K562 (cell line): ENCODE measurements at regions not wholly inside any gene's neighbourhood (a gene's known extent, or its start where the extent isn't known, plus 50 kb on each side); places are given as distances from the start of the nearest gene placed in this dataset.

Experiments
- GTF2F1 ChIP-seq: IDR thresholded peaks from 2 replicates; pipeline ENCODE4 v1.6.1; 2011; ENCODE audit warnings: low read depth, low read length, improper control_type of control experiment
- POLR2A ChIP-seq: fragments of 450-650 bp; conservative IDR thresholded peaks from 2 replicates; pipeline ENCODE4 v1.6.1; 2016
- POLR2AphosphoS5 ChIP-seq: IDR thresholded peaks from 2 replicates; pipeline ENCODE4 v1.6.1; 2011; ENCODE audit warnings: mild to moderate bottlenecking, low read depth, low read length, moderate library complexity; ENCODE audit not compliant: control insufficient read depth, insufficient read depth
- TF ChIP-seq, protein P1 (sequence below): fragments of 250-450 bp; sonication (Bioruptor Pico); IDR thresholded peaks from 2 replicates; pipeline ENCODE4 v1.4.0; 2020; ENCODE audit warnings: mild to moderate bottlenecking, moderate library complexity, borderline replicate concordance

DNA sequence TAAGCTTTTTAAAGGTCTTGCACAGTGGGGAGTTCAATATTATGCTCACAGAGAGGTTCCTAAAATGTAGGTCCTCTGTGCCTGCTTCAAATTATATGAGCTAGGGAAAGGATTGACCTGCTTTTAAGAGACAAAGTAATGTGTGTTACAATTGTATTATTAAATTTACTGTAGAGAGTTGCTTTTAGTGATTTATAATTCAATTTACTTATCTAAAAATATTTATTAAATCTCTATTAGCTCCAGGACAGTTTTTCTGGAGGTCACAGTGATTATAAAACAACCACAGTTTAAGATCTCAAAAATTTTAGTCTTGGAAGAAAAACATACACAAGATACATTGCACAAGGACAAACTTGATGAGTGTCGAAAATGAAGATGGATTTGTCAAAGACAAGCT lies 665.7 kb upstream of the ARPP21 start:
- TF ChIP-seq, protein P1, sequence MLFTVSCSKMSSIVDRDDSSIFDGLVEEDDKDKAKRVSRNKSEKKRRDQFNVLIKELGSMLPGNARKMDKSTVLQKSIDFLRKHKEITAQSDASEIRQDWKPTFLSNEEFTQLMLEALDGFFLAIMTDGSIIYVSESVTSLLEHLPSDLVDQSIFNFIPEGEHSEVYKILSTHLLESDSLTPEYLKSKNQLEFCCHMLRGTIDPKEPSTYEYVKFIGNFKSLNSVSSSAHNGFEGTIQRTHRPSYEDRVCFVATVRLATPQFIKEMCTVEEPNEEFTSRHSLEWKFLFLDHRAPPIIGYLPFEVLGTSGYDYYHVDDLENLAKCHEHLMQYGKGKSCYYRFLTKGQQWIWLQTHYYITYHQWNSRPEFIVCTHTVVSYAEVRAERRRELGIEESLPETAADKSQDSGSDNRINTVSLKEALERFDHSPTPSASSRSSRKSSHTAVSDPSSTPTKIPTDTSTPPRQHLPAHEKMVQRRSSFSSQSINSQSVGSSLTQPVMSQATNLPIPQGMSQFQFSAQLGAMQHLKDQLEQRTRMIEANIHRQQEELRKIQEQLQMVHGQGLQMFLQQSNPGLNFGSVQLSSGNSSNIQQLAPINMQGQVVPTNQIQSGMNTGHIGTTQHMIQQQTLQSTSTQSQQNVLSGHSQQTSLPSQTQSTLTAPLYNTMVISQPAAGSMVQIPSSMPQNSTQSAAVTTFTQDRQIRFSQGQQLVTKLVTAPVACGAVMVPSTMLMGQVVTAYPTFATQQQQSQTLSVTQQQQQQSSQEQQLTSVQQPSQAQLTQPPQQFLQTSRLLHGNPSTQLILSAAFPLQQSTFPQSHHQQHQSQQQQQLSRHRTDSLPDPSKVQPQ (CRISPR knock-in tag) = no peak
- TF ChIP-seq POLR2AphosphoS5 = no peak
- no peak for TF ChIP-seq POLR2A
- TF ChIP-seq GTF2F1 = no peak
